GM21515 (cell line): ENCODE measurements at regions not wholly inside any gene's neighbourhood (a gene's known extent, or its start where the extent isn't known, plus 50 kb on each side); places are given as distances from the start of the nearest gene placed in this dataset.
A peak's percentile ranks its signal among the peaks of the same experiment; 100 is the strongest.
"Not testable (repeated sequence)": the region's sequence is repeated elsewhere in the genome, so short reads cannot be mapped to it uniquely, and the experiment has no call there.

ENCODE experiments used
- ATAC-seq: cut with Tn5 transposase; IDR thresholded peaks from one replicate; pipeline ENCODE4 v1.9.1; 2021; ENCODE audit not compliant: unreplicated experiment

GRCh38 chr7:159210581-159211235 is 66.0 kb upstream of the VIPR2 start:
- ATAC-seq = no peak

- no peak for ATAC-seq
Observed at GRCh38 chr7:159209429-159209828, 64.8 kb upstream of the VIPR2 start.

- ATAC-seq = no peak
Observed at GRCh38 chr7:159207951-159208350, 63.3 kb upstream of the VIPR2 start.

- ATAC-seq = no peak
Observed at GRCh38 chr7:159207393-159207792, 62.7 kb upstream of the VIPR2 start.

GRCh38 chr7:159205833-159206232 is 61.2 kb upstream of the VIPR2 start:
- no peak for ATAC-seq

GRCh38 chr7:159204664-159205063 is 60.0 kb upstream of the VIPR2 start:
- no peak for ATAC-seq

- not testable (repeated sequence) for ATAC-seq
Observed at GRCh38 chr7:159203253-159203652, 58.6 kb upstream of the VIPR2 start.

- no peak for ATAC-seq
Observed at GRCh38 chr7:159201722-159202330, 57.2 kb upstream of the VIPR2 start.

- ATAC-seq = no peak
Observed at GRCh38 chr7:159200421-159200820, 55.8 kb upstream of the VIPR2 start.

GRCh38 chr7:159198016-159198724 is 53.5 kb upstream of the VIPR2 start:
- no peak for ATAC-seq

- peak; percentile 63 for ATAC-seq
Observed at GRCh38 chr7:159197066-159197975, 52.7 kb upstream of the VIPR2 start.

- ATAC-seq = no peak
Observed at GRCh38 chr7:159196584-159196983, 51.9 kb upstream of the VIPR2 start.

GRCh38 chr7:159195946-159196345 is 51.3 kb upstream of the VIPR2 start:
- ATAC-seq = no peak
